Neural crest cell (in vitro differentiated cells): ENCODE measurements at regions not wholly inside any gene's neighbourhood (a gene's known extent, or its start where the extent isn't known, plus 50 kb on each side); places are given as distances from the start of the nearest gene placed in this dataset.

Experiments used
- DNase-seq: peaks from one replicate; pipeline ENCODE4 v3.0.0; 2021; ENCODE audit warnings: low read depth, mixed read lengths, low spot score
- H3K27ac Mint-ChIP-seq: one replicate; pipeline ENCODE4 v1.8.0; 2021; ENCODE audit warnings: mild to moderate bottlenecking, mixed read lengths; ENCODE audit not compliant: unreplicated experiment
- H3K27me3 Mint-ChIP-seq: 2 replicates; pipeline ENCODE4 v1.8.0; 2021; ENCODE audit warnings: low read depth, mild to moderate bottlenecking, mixed read lengths
- H3K36me3 Mint-ChIP-seq: 2 replicates; pipeline ENCODE4 v1.8.0; 2021; ENCODE audit warnings: low read depth, mild to moderate bottlenecking, mixed read lengths
- H3K4me1 Mint-ChIP-seq: 2 replicates; pipeline ENCODE4 v1.8.0; 2021; ENCODE audit warnings: mixed read lengths
- H3K4me3 Mint-ChIP-seq: one replicate; pipeline ENCODE4 v1.8.0; 2021; ENCODE audit warnings: mild to moderate bottlenecking, mixed read lengths
- H3K9me3 Mint-ChIP-seq: 2 replicates; pipeline ENCODE4 v1.8.0; 2021; ENCODE audit warnings: mixed read lengths
- CTCF ChIP-seq: fragments of 200-600 bp; sonication (generic); conservative IDR thresholded peaks from 2 replicates; pipeline ENCODE4 v1.5.0; 2021; ENCODE audit warnings: antibody characterized with exemption, mild to moderate bottlenecking

GRCh38 chr6:45742591-45742990 is 273.1 kb downstream of the CLIC5 start:
- Mint-ChIP-seq H3K4me1 (no peaks in the 10 kb centered on the region), H3K27me3 (no peaks in the 10 kb centered on the region), H3K27ac (no peak overlapping the region), H3K9me3 (no peaks in the 10 kb centered on the region), H3K4me3 (no peak overlapping the region), H3K36me3 (no peaks in the 10 kb centered on the region)
- DNase-seq = no peak
- TF ChIP-seq CTCF = no peak

- Mint-ChIP-seq H3K4me3 (no peak overlapping the region), H3K27me3 (no peaks in the 10 kb centered on the region), H3K27ac (no peak overlapping the region), H3K4me1 (no peaks in the 10 kb centered on the region), H3K9me3 (no peaks in the 10 kb centered on the region), H3K36me3 (no peaks in the 10 kb centered on the region)
- no peak for TF ChIP-seq CTCF
- DNase-seq = no peak
These were observed 274.1 kb downstream of the CLIC5 start for GRCh38 chr6:45741437-45742171.

- Mint-ChIP-seq H3K9me3 (no peaks in the 10 kb centered on the region), H3K4me3 (no peak overlapping the region), H3K27ac (no peak overlapping the region), H3K4me1 (no peaks in the 10 kb centered on the region), H3K36me3 (no peaks in the 10 kb centered on the region), H3K27me3 (peaks cover 2% of the 10 kb centered on the region)
- DNase-seq = no peak
- TF ChIP-seq CTCF = no peak
These were observed 276.6 kb downstream of the CLIC5 start for GRCh38 chr6:45739058-45739457.

GRCh38 chr6:45738057-45738455 is 277.6 kb downstream of the CLIC5 start:
- H3K4me1 Mint-ChIP-seq = no peaks in the 10 kb centered on the region
- no peaks in the 10 kb centered on the region for H3K36me3 Mint-ChIP-seq
- no peaks in the 10 kb centered on the region for H3K9me3 Mint-ChIP-seq
- H3K27ac Mint-ChIP-seq = no peak overlapping the region
- no peak for TF ChIP-seq CTCF
- H3K27me3 Mint-ChIP-seq = peaks cover 7% of the 10 kb centered on the region
- H3K4me3 Mint-ChIP-seq = no peak overlapping the region
- DNase-seq = no peak

- no peak overlapping the region for H3K27ac Mint-ChIP-seq
- H3K9me3 Mint-ChIP-seq = no peaks in the 10 kb centered on the region
- TF ChIP-seq CTCF = no peak
- no peak for DNase-seq
- H3K27me3 Mint-ChIP-seq = peaks cover 7% of the 10 kb centered on the region
- H3K4me1 Mint-ChIP-seq = no peaks in the 10 kb centered on the region
- H3K4me3 Mint-ChIP-seq = no peak overlapping the region
- no peaks in the 10 kb centered on the region for H3K36me3 Mint-ChIP-seq
These were observed 278.2 kb downstream of the CLIC5 start for GRCh38 chr6:45737331-45738056.
